Heart left ventricle (tissue), 16 donors: ENCODE measurements at regions not wholly inside any gene's neighbourhood (a gene's known extent, or its start where the extent isn't known, plus 50 kb on each side); places are given as distances from the start of the nearest gene placed in this dataset.

ENCODE experiments used
- ATAC-seq, 4 donors: fragments of 200-7000 bp; cut with Tn5 transposase; one replicate each; pipeline ENCODE4 v1.9.1; 2020 to 2022; ENCODE audit warnings: moderate library complexity in 4 of 4, mild to moderate bottlenecking in 3 of 4, moderate number of reproducible peaks in 1 of 4
- DNase-seq, 5 donors: peaks; one replicate each; pipeline ENCODE4 v3.0.0-alpha.2; 2020
- H3K27ac ChIP-seq, 12 donors: fragments of 200-600 bp; sonication (generic) in 4 of 12; one replicate each; pipeline versions ENCODE4 v1.5.0 to v1.8.0; 2016 to 2022; ENCODE audit warnings: mild to moderate bottlenecking in 2 of 12
- H3K27me3 ChIP-seq, 9 donors: fragments of 200-600 bp; sonication (generic) in 2 of 9; one replicate each; pipeline versions ENCODE4 v1.5.1 to v1.8.0; 2016 to 2022; ENCODE audit warnings: mild to moderate bottlenecking in 3 of 9
- H3K36me3 ChIP-seq, 9 donors: fragments of 200-600 bp; sonication (generic) in 2 of 9; one replicate each; pipeline versions ENCODE4 v1.5.0 to v1.8.0; 2018 to 2022; ENCODE audit warnings: mild to moderate bottlenecking in 2 of 9
- H3K4me1 ChIP-seq, 12 donors: fragments of 200-600 bp; sonication (generic) in 4 of 12; one replicate each; pipeline versions ENCODE4 v1.5.0 to v1.8.0; 2016 to 2022; ENCODE audit warnings: mild to moderate bottlenecking in 3 of 12
- H3K4me3 ChIP-seq, 12 donors: fragments of 200-600 bp; sonication (generic) in 4 of 12; one replicate each; pipeline versions ENCODE4 v1.5.0 to v1.8.0; 2017 to 2022; ENCODE audit warnings: mild to moderate bottlenecking in 9 of 12, moderate library complexity in 4 of 12
- H3K9me3 ChIP-seq, 12 donors: fragments of 200-600 bp; sonication (generic) in 4 of 12; one replicate each; pipeline versions ENCODE4 v1.5.0 to v1.8.0; 2016 to 2022; ENCODE audit warnings: mild to moderate bottlenecking in 1 of 12
- POLR2A ChIP-seq, 2 donors: fragments of 450-650 bp; IDR thresholded peaks; one replicate each; pipeline ENCODE4 v1.6.1; 2017; ENCODE audit warnings: antibody characterized with exemption in 2 of 2, mild to moderate bottlenecking in 2 of 2, moderate library complexity in 2 of 2
- WGBS, 4 donors: extraction: QIAGEN DNeasy Blood & Tissue Kit in 2 of 4; methylation state at CpG; one replicate each; pipeline versions ENCODE4 v1.1.5 to v1.1.7; 2013 to 2018; 5-methylcytosine and 5-hydroxymethylcytosine counted together
- intact Hi-C, 10 donors: fragments of 100-400 bp; cut with DNase I; formaldehyde crosslinking; loops; one replicate each; pipeline versions ENCODE4 v1.11.1 to v1.14.2; 2022
- TF ChIP-seq, protein P1 (sequence below), 12 donors: fragments of 200-600 bp; sonication (generic) in 4 of 12; IDR thresholded peaks; one replicate each; pipeline versions ENCODE4 v1.5.0 to v1.8.0; 2018 to 2022; ENCODE audit warnings: antibody characterized with exemption in 12 of 12, mild to moderate bottlenecking in 5 of 12
- donor health status: ischemic (EF 13 %, LVEDD 7.1; RV severe dilation, severe dysfunction).
- donor health status: healthy with polysubstance abuse.
- donor health status: DM: no; HTN: yes; CAD: no.
- donor health status: DM: no; HTN: no; CAD: no.
- donor health status: ischemic (EF 25% LVEDD 6.9; RV normal size, moderate dysfunction).
- donor health status: ischemic (EF 25% LVEDD 5.7; RV mildly dilated, moderate dysfunction).
- donor health status: healthy.
- donor health status: DM: yes; HTN: yes; CAD: no.
- donor health status: ischemic (EF 35%, LVEDD 5.7; RV mildly dilated, moderate dysfunction).
- donor health status: nonischemic (EF 11% LVEDD 7.7; RV severe dilation, severe dysfunction).
- donor health status: DM: yes; HTN: yes; CAD: no.
- donor health status: PGD.
- donor health status: ischemic (EF 29% LVEDD 5.4; RV normal size, mild dysfunction).
- donor health status: nonischemic (EF 23%, LVEDD 6.1; RV moderate dilation, normal function).

DNA sequence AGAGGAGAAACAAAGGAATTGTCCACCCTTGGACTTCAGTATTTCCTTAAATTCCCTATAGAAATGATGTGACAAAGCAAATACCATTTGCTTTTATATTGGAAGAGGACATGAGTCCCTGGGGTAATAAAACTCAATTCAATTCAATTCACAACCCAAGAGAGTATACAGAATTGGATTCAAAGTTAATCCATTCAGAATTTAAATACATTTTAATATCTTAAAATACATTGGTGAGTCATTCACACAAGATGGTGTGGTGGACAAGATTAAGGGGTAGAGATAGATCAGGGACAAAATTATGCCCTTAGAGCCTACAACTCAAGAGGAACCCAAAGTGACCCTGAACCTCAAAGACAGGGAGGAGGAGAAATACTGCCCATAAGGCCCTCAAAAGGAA is 495.0 kb upstream of the TMPO start:
- peaks cover 0 to 2% (median 0%) of the 10 kb centered on the region in 12 donors for H3K9me3 ChIP-seq
- no peak overlapping the region for H3K27ac ChIP-seq
- DNase-seq, result no peak
- TF ChIP-seq POLR2A (IDR thresholded peaks at IDR 0.05), result no peak
- TF ChIP-seq, protein P1, sequence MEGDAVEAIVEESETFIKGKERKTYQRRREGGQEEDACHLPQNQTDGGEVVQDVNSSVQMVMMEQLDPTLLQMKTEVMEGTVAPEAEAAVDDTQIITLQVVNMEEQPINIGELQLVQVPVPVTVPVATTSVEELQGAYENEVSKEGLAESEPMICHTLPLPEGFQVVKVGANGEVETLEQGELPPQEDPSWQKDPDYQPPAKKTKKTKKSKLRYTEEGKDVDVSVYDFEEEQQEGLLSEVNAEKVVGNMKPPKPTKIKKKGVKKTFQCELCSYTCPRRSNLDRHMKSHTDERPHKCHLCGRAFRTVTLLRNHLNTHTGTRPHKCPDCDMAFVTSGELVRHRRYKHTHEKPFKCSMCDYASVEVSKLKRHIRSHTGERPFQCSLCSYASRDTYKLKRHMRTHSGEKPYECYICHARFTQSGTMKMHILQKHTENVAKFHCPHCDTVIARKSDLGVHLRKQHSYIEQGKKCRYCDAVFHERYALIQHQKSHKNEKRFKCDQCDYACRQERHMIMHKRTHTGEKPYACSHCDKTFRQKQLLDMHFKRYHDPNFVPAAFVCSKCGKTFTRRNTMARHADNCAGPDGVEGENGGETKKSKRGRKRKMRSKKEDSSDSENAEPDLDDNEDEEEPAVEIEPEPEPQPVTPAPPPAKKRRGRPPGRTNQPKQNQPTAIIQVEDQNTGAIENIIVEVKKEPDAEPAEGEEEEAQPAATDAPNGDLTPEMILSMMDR (IDR thresholded peaks at IDR 0.05), result no peak
- intact Hi-C loops, result no loop called here
- no peak for ATAC-seq
- H3K36me3 ChIP-seq, result no peaks in the 10 kb centered on the region
- H3K4me1 ChIP-seq, result no peaks in the 10 kb centered on the region
- H3K27me3 ChIP-seq, result no peaks in the 10 kb centered on the region
- no peak overlapping the region for H3K4me3 ChIP-seq

DNA sequence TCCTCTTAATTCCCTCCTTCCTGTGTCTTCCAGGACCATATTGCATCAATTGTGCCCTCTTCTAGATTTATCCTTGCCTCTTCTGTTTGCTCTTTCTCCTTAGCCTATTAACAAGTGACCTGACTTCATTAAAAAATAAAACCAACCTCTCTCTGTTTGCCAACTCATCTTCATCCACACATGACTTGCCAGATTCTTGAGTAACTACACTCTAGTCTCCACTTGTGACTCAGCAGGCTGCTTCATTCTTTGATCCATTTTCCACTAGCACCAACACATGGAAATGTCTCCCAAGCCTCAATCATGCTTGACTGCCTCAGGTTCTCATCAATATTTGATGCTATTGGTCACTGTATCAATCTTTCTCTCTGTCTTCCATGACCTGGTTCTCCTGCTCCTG is 492.4 kb upstream of the TMPO start:
- no peak overlapping the region for H3K4me3 ChIP-seq
- no peak overlapping the region for H3K27ac ChIP-seq
- no peak for ATAC-seq
- no peaks in the 10 kb centered on the region for H3K36me3 ChIP-seq
- intact Hi-C loops, result no loop called here
- H3K27me3 ChIP-seq, result no peaks in the 10 kb centered on the region
- peaks cover 0 to 2% (median 0%) of the 10 kb centered on the region in 12 donors for H3K9me3 ChIP-seq
- no peaks in the 10 kb centered on the region for H3K4me1 ChIP-seq
- TF ChIP-seq, protein P1 (IDR thresholded peaks at IDR 0.05), result no peak
- TF ChIP-seq POLR2A (IDR thresholded peaks at IDR 0.05), result no peak
- DNase-seq, result no peak

DNA sequence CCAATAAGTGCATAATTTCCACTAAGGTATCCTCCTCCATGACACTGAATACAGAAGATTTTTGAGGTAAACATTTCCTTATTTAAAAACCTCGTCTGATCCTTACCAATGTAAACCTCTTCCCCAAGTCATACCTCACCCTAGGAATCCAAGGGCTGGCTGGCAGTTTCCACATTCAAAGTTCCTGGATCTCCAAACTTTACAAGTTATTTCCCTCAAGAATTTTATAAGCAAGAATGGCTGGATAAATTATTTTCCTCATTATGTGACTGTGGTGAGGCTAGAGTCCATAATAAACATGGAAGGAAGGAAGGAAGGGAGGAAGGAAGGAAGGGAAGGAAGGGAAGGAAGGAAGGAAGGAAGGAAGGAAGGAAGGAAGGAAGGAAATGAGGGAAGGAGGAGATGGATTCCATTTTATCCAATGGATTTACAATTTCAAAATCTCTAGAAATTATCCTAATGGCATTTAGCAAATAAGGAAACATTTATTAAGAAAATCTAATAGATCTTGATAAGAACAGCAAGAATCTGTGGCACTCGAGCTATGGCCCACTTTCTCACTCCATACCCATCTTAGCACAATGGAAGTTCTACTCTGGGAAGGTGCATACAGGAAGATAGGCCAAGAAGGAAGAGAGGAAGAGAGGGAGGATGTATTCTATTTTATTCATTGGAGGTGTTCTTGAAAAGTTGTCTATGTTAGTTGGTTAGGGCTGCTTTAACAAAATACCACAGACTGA is 477.8 kb upstream of the TMPO start:
- Histone ChIP-seq H3K4me1 (no peaks in the 10 kb centered on the region), H3K4me3 (no peak overlapping the region), H3K9me3 (peaks cover 0 to 33% (median 5%) of the 10 kb centered on the region in 12 donors), H3K27ac (no peak overlapping the region), H3K27me3 (no peaks in the 10 kb centered on the region), H3K36me3 (no peaks in the 10 kb centered on the region)
- whole genome bisulfite sequencing, 4 donors, result 50 to 62% (median 58%) methylated on average over 2 of the region's 2 CpGs
- intact Hi-C loops, result no loop called here
- ATAC-seq (no peak), DNase-seq (no peak)
- TF ChIP-seq, protein P1 (IDR thresholded peaks at IDR 0.05), result no peak
- TF ChIP-seq POLR2A (IDR thresholded peaks at IDR 0.05), result no peak

DNA sequence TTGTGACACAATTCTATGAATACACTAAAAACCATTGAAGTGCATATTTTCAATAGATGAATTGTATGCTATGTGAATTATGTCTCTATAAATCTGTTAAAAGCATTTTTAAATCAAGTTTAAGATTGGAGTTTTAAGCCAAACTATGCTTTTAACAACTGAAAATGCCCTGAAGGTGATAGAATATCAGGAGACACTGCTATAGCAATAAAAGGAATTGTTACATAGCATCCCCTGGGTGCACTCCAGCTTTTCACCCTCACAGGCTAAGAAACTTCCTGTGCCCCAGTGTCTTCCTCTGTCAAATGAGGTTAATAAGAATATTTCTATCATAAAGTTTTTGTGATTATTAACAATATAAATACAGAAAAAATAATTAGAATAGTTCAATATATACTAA is 472.7 kb upstream of the TMPO start:
- no peak for ATAC-seq
- DNase-seq, result no peak
- Histone ChIP-seq H3K9me3 (peaks cover 0 to 33% (median 5%) of the 10 kb centered on the region in 12 donors), H3K27ac (no peak overlapping the region), H3K4me3 (no peak overlapping the region), H3K36me3 (no peaks in the 10 kb centered on the region), H3K27me3 (no peaks in the 10 kb centered on the region), H3K4me1 (no peaks in the 10 kb centered on the region)
- intact Hi-C loops, result no loop called here
- TF ChIP-seq POLR2A (IDR thresholded peaks at IDR 0.05), result no peak
- TF ChIP-seq, protein P1 (IDR thresholded peaks at IDR 0.05), result no peak
